Liver (tissue), 7 donors: ENCODE measurements at regions not wholly inside any gene's neighbourhood (a gene's known extent, or its start where the extent isn't known, plus 50 kb on each side); places are given as distances from the start of the nearest gene placed in this dataset.

Experiments
- DNase-seq: peaks from one replicate; pipeline ENCODE4 v3.0.0-alpha.2; 2017; ENCODE audit warnings: low spot score
- H3K27ac ChIP-seq, 2 donors: one replicate each; pipeline ENCODE4 v1.7.0; 2013; ENCODE audit warnings: inconsistent platforms in 2 of 2, low read length in 2 of 2, control low read depth in 1 of 2, low read depth in 1 of 2, mild to moderate bottlenecking in 1 of 2
- H3K27me3 ChIP-seq, 4 donors: one replicate each; pipeline versions ENCODE4 v1.6.1 to v1.7.0; 2013; ENCODE audit warnings: low read length in 3 of 4, inconsistent platforms in 1 of 4, mild to moderate bottlenecking in 1 of 4, moderate library complexity in 1 of 4; ENCODE audit not compliant: control insufficient read depth in 4 of 4, insufficient read depth in 4 of 4
- H3K36me3 ChIP-seq, 4 donors: one replicate each; pipeline versions ENCODE4 v1.6.1 to v1.7.0; 2013; ENCODE audit warnings: low read length in 3 of 4, mild to moderate bottlenecking in 3 of 4, low read depth in 1 of 4, moderate library complexity in 1 of 4; ENCODE audit not compliant: control insufficient read depth in 4 of 4, insufficient read depth in 3 of 4
- H3K4me1 ChIP-seq, 4 donors: one replicate each; pipeline versions ENCODE4 v1.6.1 to v1.7.0; 2013; ENCODE audit warnings: low read length in 3 of 4, mild to moderate bottlenecking in 3 of 4, moderate library complexity in 1 of 4; ENCODE audit not compliant: control insufficient read depth in 4 of 4, insufficient read depth in 4 of 4
- H3K4me3 ChIP-seq, 3 donors: one replicate each; pipeline versions ENCODE4 v1.6.1 to v1.7.0; 2013; ENCODE audit warnings: low read length in 3 of 3, control low read depth in 1 of 3, low read depth in 1 of 3, mild to moderate bottlenecking in 1 of 3
- H3K9ac ChIP-seq, 2 donors: one replicate each; pipeline ENCODE4 v1.7.0; 2013; ENCODE audit warnings: low read length in 2 of 2, mild to moderate bottlenecking in 2 of 2, moderate library complexity in 2 of 2, control low read depth in 1 of 2, low read depth in 1 of 2
- H3K9me3 ChIP-seq, 4 donors: one replicate each; pipeline versions ENCODE4 v1.6.1 to v1.7.0; 2013; ENCODE audit warnings: low read length in 3 of 4; ENCODE audit not compliant: control insufficient read depth in 4 of 4
- ATF3 ChIP-seq: IDR thresholded peaks from 2 replicates; pipeline ENCODE4 v1.6.1; 2016; ENCODE audit warnings: antibody characterized with exemption
- CTCF ChIP-seq: fragments of 150-350 bp; IDR thresholded peaks from 2 replicates; pipeline ENCODE4 v1.5.1; 2017; ENCODE audit warnings: improper control_type of control experiment, low read depth, low read length; ENCODE audit not compliant: missing input control
- EGR1 ChIP-seq, 2 donors: IDR thresholded peaks; 2 replicates each; pipeline ENCODE4 v1.6.1; 2016 to 2018; ENCODE audit warnings: antibody characterized with exemption in 2 of 2, low read depth in 2 of 2
- FOXA1 ChIP-seq: IDR thresholded peaks from 2 replicates; pipeline ENCODE4 v1.6.1; 2016; ENCODE audit warnings: antibody characterized with exemption
- FOXA2 ChIP-seq: IDR thresholded peaks from 2 replicates; pipeline ENCODE4 v1.6.1; 2016; ENCODE audit warnings: antibody characterized with exemption
- GABPA ChIP-seq, 2 donors: IDR thresholded peaks in 1 of 2; conservative IDR thresholded peaks in 1 of 2; 2 replicates each; pipeline ENCODE4 v1.6.1; 2016; ENCODE audit warnings: antibody characterized with exemption in 2 of 2, mild to moderate bottlenecking in 1 of 2, moderate library complexity in 1 of 2
- HNF4A ChIP-seq, 2 donors: conservative IDR thresholded peaks; 2 replicates each; pipeline ENCODE4 v1.6.1; 2016; ENCODE audit warnings: antibody characterized with exemption in 2 of 2, mild to moderate bottlenecking in 2 of 2
- HNF4G ChIP-seq: IDR thresholded peaks from 2 replicates; pipeline ENCODE4 v1.6.1; 2016; ENCODE audit warnings: antibody characterized with exemption
- JUND ChIP-seq, 2 donors: IDR thresholded peaks; 2 replicates each; pipeline ENCODE4 v1.6.1; 2016; ENCODE audit warnings: antibody characterized with exemption in 2 of 2
- MAX ChIP-seq: IDR thresholded peaks from 2 replicates; pipeline ENCODE4 v1.6.1; 2016; ENCODE audit warnings: antibody characterized with exemption
- NR2F2 ChIP-seq: IDR thresholded peaks from 2 replicates; pipeline ENCODE4 v1.6.1; 2016; ENCODE audit warnings: antibody characterized with exemption
- RAD21 ChIP-seq, 2 donors: IDR thresholded peaks; 2 replicates each; pipeline ENCODE4 v1.6.1; 2016; ENCODE audit warnings: antibody characterized with exemption in 2 of 2, mild to moderate bottlenecking in 2 of 2
- REST ChIP-seq: IDR thresholded peaks from 2 replicates; pipeline ENCODE4 v1.6.1; 2016; ENCODE audit warnings: antibody characterized with exemption, mild to moderate bottlenecking
- RXRA ChIP-seq, 2 donors: IDR thresholded peaks; 2 replicates each; pipeline ENCODE4 v1.6.1; 2017 to 2018; ENCODE audit warnings: antibody characterized with exemption in 2 of 2, mild to moderate bottlenecking in 1 of 2
- SP1 ChIP-seq: IDR thresholded peaks from 2 replicates; pipeline ENCODE4 v1.6.1; 2018; ENCODE audit warnings: antibody characterized with exemption, mild to moderate bottlenecking
- TAF1 ChIP-seq: conservative IDR thresholded peaks from 2 replicates; pipeline ENCODE4 v1.6.1; 2016; ENCODE audit warnings: antibody characterized with exemption, mild to moderate bottlenecking
- YY1 ChIP-seq: IDR thresholded peaks from 2 replicates; pipeline ENCODE4 v1.6.1; 2016; ENCODE audit warnings: antibody characterized with exemption, mild to moderate bottlenecking
- ZBTB33 ChIP-seq: IDR thresholded peaks from 2 replicates; pipeline ENCODE4 v1.6.1; 2016; ENCODE audit warnings: antibody characterized with exemption
- donor health status: healthy.
- donor health status: healthy.
- donor health status: healthy.
- donor health status: healthy.

- H3K27ac ChIP-seq: no peak overlapping the region
- TF ChIP-seq RAD21 (IDR thresholded peaks at IDR 0.05): no peak
- TF ChIP-seq ZBTB33: no peak
- TF ChIP-seq HNF4G: no peak
- no peak for TF ChIP-seq FOXA1
- no peak for TF ChIP-seq GABPA (IDR thresholded peaks at IDR 0.05 in 1 of 2, conservative IDR thresholded peaks at IDR 0.05 in 1 of 2)
- TF ChIP-seq REST: no peak
- TF ChIP-seq HNF4A (conservative IDR thresholded peaks at IDR 0.05): no peak
- no peak for TF ChIP-seq MAX
- no peak for TF ChIP-seq EGR1 (IDR thresholded peaks at IDR 0.05; ENCODE audit: low read depth in 2 of 2)
- TF ChIP-seq YY1: no peak
- no peak for TF ChIP-seq TAF1
- no peak for TF ChIP-seq FOXA2
- TF ChIP-seq JUND (IDR thresholded peaks at IDR 0.05): no peak
- no peak for TF ChIP-seq ATF3
- no peak for TF ChIP-seq RXRA (IDR thresholded peaks at IDR 0.05)
- no peak for TF ChIP-seq SP1
- TF ChIP-seq NR2F2: no peak
- no peak for TF ChIP-seq CTCF
- no peak for DNase-seq
- H3K27me3 ChIP-seq: peaks cover 0 to 1% (median under 1%) of the 10 kb centered on the region in 4 donors
- no peaks in the 10 kb centered on the region for H3K9me3 ChIP-seq
- H3K36me3 ChIP-seq: no peaks in the 10 kb centered on the region
- no peaks in the 10 kb centered on the region for H3K4me1 ChIP-seq
- no peak overlapping the region for H3K4me3 ChIP-seq
- H3K9ac ChIP-seq: no peak overlapping the region
These were observed 145.0 kb upstream of the MCTP2 start for GRCh38 chr15:94086341-94086740.
